Trophoblast cell (in vitro differentiated cells and primary cell): ENCODE measurements at regions not wholly inside any gene's neighbourhood (a gene's known extent, or its start where the extent isn't known, plus 50 kb on each side); places are given as distances from the start of the nearest gene placed in this dataset.

ENCODE experiments used
- DNase-seq, 2 donors: peaks; one replicate each; pipeline ENCODE4 v3.0.0-alpha.2; 2016
- H2AFZ ChIP-seq: 2 replicates; pipeline ENCODE4 v1.6.1; 2013; ENCODE audit warnings: low read length, moderate library complexity, mild to moderate bottlenecking; ENCODE audit not compliant: insufficient read depth, poor library complexity
- H2AK5ac ChIP-seq: 2 replicates; pipeline ENCODE4 v1.6.1; 2013; ENCODE audit warnings: mild to moderate bottlenecking, low read length
- H2BK120ac ChIP-seq: 2 replicates; pipeline ENCODE4 v1.6.1; 2013; ENCODE audit warnings: low read length, mild to moderate bottlenecking, moderate library complexity; ENCODE audit not compliant: insufficient read depth, poor library complexity
- H2BK12ac ChIP-seq: 2 replicates; pipeline ENCODE4 v1.6.1; 2013; ENCODE audit warnings: mild to moderate bottlenecking, low read length, moderate library complexity
- H2BK5ac ChIP-seq: 2 replicates; pipeline ENCODE4 v1.6.1; 2013; ENCODE audit warnings: low read length, low read depth, moderate library complexity, mild to moderate bottlenecking; ENCODE audit not compliant: poor library complexity
- H3K14ac ChIP-seq: 2 replicates; pipeline ENCODE4 v1.6.1; 2013; ENCODE audit warnings: mild to moderate bottlenecking, low read length
- H3K18ac ChIP-seq: 2 replicates; pipeline ENCODE4 v1.6.1; 2013; ENCODE audit warnings: mild to moderate bottlenecking, low read length
- H3K23ac ChIP-seq: 2 replicates; pipeline ENCODE4 v1.6.1; 2013; ENCODE audit warnings: low read length
- H3K27ac ChIP-seq: 2 replicates; pipeline ENCODE4 v1.5.1; 2013; ENCODE audit warnings: low read depth, mild to moderate bottlenecking, inconsistent platforms, low read length, moderate library complexity
- H3K27me3 ChIP-seq: 2 replicates; pipeline ENCODE4 v1.6.1; 2013; ENCODE audit warnings: inconsistent platforms, mild to moderate bottlenecking, low read length, moderate library complexity; ENCODE audit not compliant: insufficient read depth
- H3K36me3 ChIP-seq, 2 experiments: 1 replicate in 1 of 2; 2 replicates in 1 of 2; pipeline ENCODE4 v1.6.1; 2013; ENCODE audit warnings: low read length in 2 of 2, mild to moderate bottlenecking in 2 of 2, moderate library complexity in 1 of 2; ENCODE audit not compliant: insufficient read depth in 2 of 2, control insufficient read depth in 1 of 2
- H3K4ac ChIP-seq: 2 replicates; pipeline ENCODE4 v1.6.1; 2013; ENCODE audit warnings: low read depth, mild to moderate bottlenecking, low read length, moderate library complexity
- H3K4me1 ChIP-seq, 2 experiments: 1 replicate in 1 of 2; 2 replicates in 1 of 2; pipeline ENCODE4 v1.6.1; 2013; ENCODE audit warnings: low read length in 2 of 2, mild to moderate bottlenecking in 2 of 2, moderate library complexity in 1 of 2; ENCODE audit not compliant: insufficient read depth in 2 of 2, control insufficient read depth in 1 of 2
- H3K4me2 ChIP-seq: 2 replicates; pipeline ENCODE4 v1.6.1; 2013; ENCODE audit warnings: inconsistent platforms, mild to moderate bottlenecking, low read length, moderate library complexity
- H3K4me3 ChIP-seq: 2 replicates; pipeline ENCODE4 v1.5.1; 2013; ENCODE audit warnings: mild to moderate bottlenecking, low read depth, low read length, inconsistent platforms
- H3K79me1 ChIP-seq: one replicate; pipeline ENCODE4 v1.6.1; 2013; ENCODE audit warnings: low read length
- H3K79me2 ChIP-seq: 2 replicates; pipeline ENCODE4 v1.6.1; 2013; ENCODE audit warnings: low read length, mild to moderate bottlenecking; ENCODE audit not compliant: control insufficient read depth, insufficient read depth, poor library complexity
- H3K9ac ChIP-seq: 2 replicates; pipeline ENCODE4 v1.6.1; 2013; ENCODE audit warnings: mild to moderate bottlenecking, low read length
- H3K9me3 ChIP-seq: 2 replicates; pipeline ENCODE4 v1.6.1; 2013; ENCODE audit warnings: low read depth, mild to moderate bottlenecking, control low read depth, inconsistent platforms, low read length; ENCODE audit not compliant: insufficient read depth
- H4K12ac ChIP-seq: 2 replicates; pipeline ENCODE4 v1.6.1; 2013; ENCODE audit warnings: low read depth, mild to moderate bottlenecking, low read length, moderate library complexity
- H4K8ac ChIP-seq: 2 replicates; pipeline ENCODE4 v1.6.1; 2013; ENCODE audit warnings: low read depth, mild to moderate bottlenecking, low read length, moderate library complexity
- H4K91ac ChIP-seq: one replicate; pipeline ENCODE4 v1.6.1; 2013; ENCODE audit warnings: low read depth, mild to moderate bottlenecking, low read length, moderate library complexity
- WGBS: extraction: QIAGEN DNeasy Blood & Tissue Kit; methylation state at CpG from one replicate; pipeline ENCODE4 v1.1.7; 2013; ENCODE audit warnings: missing lambda C conversion rate; ENCODE audit not compliant: insufficient read length, insufficient coverage; ENCODE audit errors: extremely low coverage; 5-methylcytosine and 5-hydroxymethylcytosine counted together

- no CpG with 5 or more reads among the region's 2 CpGs for WGBS
- H3K27me3 ChIP-seq = no peaks in the 10 kb centered on the region
- no peak overlapping the region for H4K8ac ChIP-seq
- no peak overlapping the region for H3K4me3 ChIP-seq
- no peak overlapping the region for H3K4me2 ChIP-seq
- no peak overlapping the region for H3K23ac ChIP-seq
- no peak overlapping the region for H2BK120ac ChIP-seq
- H4K12ac ChIP-seq = no peak overlapping the region
- H3K14ac ChIP-seq = no peak overlapping the region
- no peak overlapping the region for H2AK5ac ChIP-seq
- H3K4ac ChIP-seq = no peak overlapping the region
- H3K27ac ChIP-seq = no peak overlapping the region
- no peak for DNase-seq
- H3K36me3 ChIP-seq = no peaks in the 10 kb centered on the region
- peak overlapping the region; percentile 8 for H2BK12ac ChIP-seq
- H3K79me1 ChIP-seq = peaks cover 4% of the 10 kb centered on the region
- no peak overlapping the region for H2AFZ ChIP-seq
- peaks cover 1% of the 10 kb centered on the region for H3K79me2 ChIP-seq
- H3K4me1 ChIP-seq = peaks cover 0 to 8% of the 10 kb centered on the region in 2 experiments
- H3K9ac ChIP-seq = no peak overlapping the region
- H4K91ac ChIP-seq = no peak overlapping the region
- H2BK5ac ChIP-seq = no peak overlapping the region
- H3K18ac ChIP-seq = no peak overlapping the region
- no peaks in the 10 kb centered on the region for H3K9me3 ChIP-seq
Measured at GRCh38 chr3:65081536-65081935, 393.7 kb upstream of the ADAMTS9 start.

DNA sequence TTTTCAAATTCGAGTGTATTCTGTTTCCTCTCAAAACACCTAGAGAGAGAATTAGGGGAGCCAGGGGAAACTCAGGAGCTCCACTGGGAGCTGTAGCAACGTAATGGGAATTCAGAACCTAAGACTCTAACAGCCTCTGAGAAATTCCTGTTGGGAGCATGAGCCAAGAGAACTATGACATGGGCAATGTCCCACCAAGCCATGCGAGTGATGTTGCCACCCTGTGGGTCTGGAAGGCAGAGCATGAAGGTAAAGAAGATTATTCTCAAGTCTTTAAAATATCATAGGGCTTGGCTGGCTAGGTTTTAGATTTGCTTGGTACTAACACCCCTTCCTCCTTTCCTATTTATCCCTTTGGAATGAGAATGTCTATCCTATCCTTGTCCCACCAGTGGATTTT is 392.6 kb upstream of the ADAMTS9 start:
- Histone ChIP-seq H2BK12ac (no peak overlapping the region), H4K8ac (no peak overlapping the region), H3K4me1 (peaks cover 0 to 8% of the 10 kb centered on the region in 2 experiments), H3K79me1 (peaks cover 4% of the 10 kb centered on the region), H3K18ac (no peak overlapping the region), H2BK5ac (no peak overlapping the region), H4K91ac (no peak overlapping the region), H3K79me2 (peaks cover 1% of the 10 kb centered on the region), H3K27ac (no peak overlapping the region), H3K4me2 (no peak overlapping the region), H3K27me3 (no peaks in the 10 kb centered on the region), H4K12ac (no peak overlapping the region), H3K9me3 (no peaks in the 10 kb centered on the region), H3K36me3 (no peaks in the 10 kb centered on the region), H3K23ac (no peak overlapping the region), H3K9ac (no peak overlapping the region), H2BK120ac (no peak overlapping the region), H2AK5ac (no peak overlapping the region), H2AFZ (no peak overlapping the region), H3K4ac (no peak overlapping the region), H3K14ac (no peak overlapping the region), H3K4me3 (no peak overlapping the region)
- no peak for DNase-seq
- no CpG with 5 or more reads among the region's 3 CpGs for WGBS

DNA sequence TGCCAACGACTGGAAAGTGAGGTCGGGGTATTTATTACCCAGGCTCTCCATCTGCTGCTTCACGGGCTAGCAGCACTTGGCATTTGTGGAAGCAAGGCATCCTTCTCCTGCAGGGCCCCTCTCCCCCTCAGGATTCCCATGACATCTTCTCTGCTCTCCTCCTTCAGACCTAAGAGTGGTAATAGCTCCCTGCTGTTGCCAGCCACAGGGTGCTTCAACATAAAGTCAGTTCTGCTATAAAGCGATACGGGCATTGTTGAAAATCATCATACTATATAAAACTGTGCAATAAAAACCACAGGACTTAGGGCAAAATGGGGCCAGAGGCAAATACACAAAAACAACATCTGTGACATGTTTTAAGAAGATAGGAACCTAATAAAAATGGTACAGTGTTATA is 391.8 kb upstream of the ADAMTS9 start:
- Histone ChIP-seq H3K79me2 (peaks cover 1% of the 10 kb centered on the region), H3K27me3 (no peaks in the 10 kb centered on the region), H3K23ac (no peak overlapping the region), H3K36me3 (no peaks in the 10 kb centered on the region), H2BK5ac (no peak overlapping the region), H3K79me1 (peaks cover 4% of the 10 kb centered on the region), H2BK120ac (no peak overlapping the region), H3K18ac (no peak overlapping the region), H2BK12ac (no peak overlapping the region), H4K8ac (no peak overlapping the region), H3K4me1 (peaks cover 0 to 8% of the 10 kb centered on the region in 2 experiments), H3K4ac (no peak overlapping the region), H3K4me2 (no peak overlapping the region), H3K9me3 (no peaks in the 10 kb centered on the region), H2AFZ (no peak overlapping the region), H2AK5ac (no peak overlapping the region), H3K9ac (no peak overlapping the region), H3K4me3 (no peak overlapping the region), H4K91ac (no peak overlapping the region), H3K14ac (no peak overlapping the region), H3K27ac (no peak overlapping the region), H4K12ac (no peak overlapping the region)
- WGBS = no CpG with 5 or more reads among the region's 5 CpGs
- no peak for DNase-seq

- no peak overlapping the region for H2AK5ac ChIP-seq
- no peaks in the 10 kb centered on the region for H3K9me3 ChIP-seq
- no peak overlapping the region for H3K14ac ChIP-seq
Measured at GRCh38 chr3:65078748-65079147, 390.9 kb upstream of the ADAMTS9 start.

More at GRCh38 chr3:65078748-65079147, 390.9 kb upstream of the ADAMTS9 start:
- Histone ChIP-seq H2BK12ac (peak overlapping the region; percentile 91), H3K27ac (no peak overlapping the region), H4K12ac (no peak overlapping the region), H3K4me2 (no peak overlapping the region), H2BK120ac (no peak overlapping the region), H3K9ac (no peak overlapping the region), H3K18ac (no peak overlapping the region), H2AFZ (no peak overlapping the region), H3K4me1 (peaks cover 0 to 4% of the 10 kb centered on the region in 2 experiments), H3K79me1 (peaks cover 2% of the 10 kb centered on the region), H3K36me3 (no peaks in the 10 kb centered on the region), H3K23ac (no peak overlapping the region), H2BK5ac (no peak overlapping the region), H4K91ac (no peak overlapping the region), H3K4ac (no peak overlapping the region), H3K27me3 (no peaks in the 10 kb centered on the region), H3K79me2 (no peaks in the 10 kb centered on the region), H3K4me3 (no peak overlapping the region), H4K8ac (no peak overlapping the region)
- no peak for DNase-seq
